H9 (cell line): ENCODE measurements at regions not wholly inside any gene's neighbourhood (a gene's known extent, or its start where the extent isn't known, plus 50 kb on each side); places are given as distances from the start of the nearest gene placed in this dataset.

ENCODE experiments used
- DNase-seq: peaks from one replicate; pipeline ENCODE4 v3.0.0-alpha.2; 2017
- H2AFZ ChIP-seq: one replicate; pipeline ENCODE4 v1.6.1; 2013; ENCODE audit warnings: mild to moderate bottlenecking, low read length, control low read depth, moderate library complexity
- H2AK5ac ChIP-seq: 2 replicates; pipeline ENCODE4 v1.6.1; 2013; ENCODE audit warnings: low read length, control low read depth, mixed read lengths; ENCODE audit not compliant: insufficient read length
- H2BK120ac ChIP-seq: one replicate; pipeline ENCODE4 v1.6.1; 2013; ENCODE audit warnings: low read depth, mild to moderate bottlenecking, low read length, control low read depth, inconsistent platforms; ENCODE audit not compliant: poor library complexity, severe bottlenecking
- H2BK12ac ChIP-seq: 2 replicates; pipeline ENCODE4 v1.6.1; 2013; ENCODE audit warnings: low read length, control low read depth, mixed read lengths, low read depth; ENCODE audit not compliant: insufficient read length
- H2BK15ac ChIP-seq: 2 replicates; pipeline ENCODE4 v1.6.1; 2013; ENCODE audit warnings: low read depth, low read length, control low read depth
- H2BK20ac ChIP-seq: one replicate; pipeline ENCODE4 v1.6.1; 2013; ENCODE audit warnings: low read depth, mild to moderate bottlenecking, low read length, control low read depth, inconsistent platforms; ENCODE audit not compliant: poor library complexity, severe bottlenecking
- H2BK5ac ChIP-seq: 2 replicates; pipeline ENCODE4 v1.6.1; 2013; ENCODE audit warnings: low read length, control low read depth, mixed read lengths; ENCODE audit not compliant: insufficient read length
- H3K14ac ChIP-seq: 2 replicates; pipeline ENCODE4 v1.6.1; 2013; ENCODE audit warnings: low read length, control low read depth; ENCODE audit not compliant: insufficient read depth
- H3K18ac ChIP-seq: 2 replicates; pipeline ENCODE4 v1.6.1; 2013; ENCODE audit warnings: low read depth, mild to moderate bottlenecking, mixed read lengths, low read length, control low read depth; ENCODE audit not compliant: insufficient read length
- H3K23ac ChIP-seq: 2 replicates; pipeline ENCODE4 v1.6.1; 2013; ENCODE audit warnings: low read length, control low read depth, mixed read lengths, low read depth; ENCODE audit not compliant: insufficient read length
- H3K23me2 ChIP-seq: 2 replicates; pipeline ENCODE4 v1.6.1; 2013; ENCODE audit warnings: low read depth, mild to moderate bottlenecking, mixed read lengths, low read length, control low read depth; ENCODE audit not compliant: insufficient read length, poor library complexity, severe bottlenecking
- H3K27ac ChIP-seq: 2 replicates; pipeline ENCODE4 v1.5.1; 2013; ENCODE audit warnings: low read length, control low read depth, mixed read lengths, low read depth; ENCODE audit not compliant: insufficient read length
- H3K27me3 ChIP-seq: 2 replicates; pipeline ENCODE4 v1.6.1; 2013; ENCODE audit warnings: low read length, control low read depth, inconsistent platforms; ENCODE audit not compliant: insufficient read depth
- H3K4ac ChIP-seq: 2 replicates; pipeline ENCODE4 v1.6.1; 2013; ENCODE audit warnings: low read depth, mild to moderate bottlenecking, control low read depth, inconsistent platforms, low read length, moderate library complexity
- H3K4me1 ChIP-seq: 2 replicates; pipeline ENCODE4 v1.6.1; 2013; ENCODE audit warnings: low read length, control low read depth, inconsistent platforms; ENCODE audit not compliant: insufficient read depth
- H3K4me2 ChIP-seq: 2 replicates; pipeline ENCODE4 v1.6.1; 2013; ENCODE audit warnings: low read length, control low read depth, mixed read lengths; ENCODE audit not compliant: insufficient read length, insufficient read depth
- H3K56ac ChIP-seq: 2 replicates; pipeline ENCODE4 v1.6.1; 2013; ENCODE audit warnings: low read depth, mild to moderate bottlenecking, mixed read lengths, low read length, control low read depth; ENCODE audit not compliant: insufficient read length
- H3K79me1 ChIP-seq: 2 replicates; pipeline ENCODE4 v1.6.1; 2013; ENCODE audit warnings: low read depth, mild to moderate bottlenecking, moderate library complexity, low read length, control low read depth, inconsistent platforms; ENCODE audit not compliant: insufficient read depth, poor library complexity, severe bottlenecking
- H3K79me2 ChIP-seq: 2 replicates; pipeline ENCODE4 v1.6.1; 2013; ENCODE audit warnings: low read length, control low read depth, inconsistent platforms; ENCODE audit not compliant: insufficient read depth
- H3K9ac ChIP-seq: 2 replicates; pipeline ENCODE4 v1.6.1; 2013; ENCODE audit warnings: low read length, control low read depth, mixed read lengths; ENCODE audit not compliant: insufficient read length; ENCODE audit errors: extremely low read depth
- H3K9me3 ChIP-seq: one replicate; pipeline ENCODE4 v1.6.1; 2013; ENCODE audit warnings: low read depth, low read length, inconsistent platforms; ENCODE audit not compliant: control insufficient read depth
- H3T11ph ChIP-seq: one replicate; pipeline ENCODE4 v1.6.1; 2013; ENCODE audit warnings: mild to moderate bottlenecking, low read length, control low read depth, inconsistent platforms
- H4K20me1 ChIP-seq: one replicate; pipeline ENCODE4 v1.6.1; 2013; ENCODE audit not compliant: control insufficient read depth, insufficient read length, insufficient read depth
- H4K5ac ChIP-seq: 2 replicates; pipeline ENCODE4 v1.6.1; 2013; ENCODE audit warnings: low read depth, mild to moderate bottlenecking, mixed read lengths, low read length, control low read depth; ENCODE audit not compliant: insufficient read length
- H4K8ac ChIP-seq: replicated peaks from 2 replicates; pipeline ENCODE4 v1.6.1; 2013; ENCODE audit warnings: low read length, control low read depth, mixed read lengths, low read depth; ENCODE audit not compliant: insufficient read length
- H4K91ac ChIP-seq: 2 replicates; pipeline ENCODE4 v1.6.1; 2013; ENCODE audit warnings: low read depth, mild to moderate bottlenecking, moderate library complexity, mixed read lengths, low read length, control low read depth; ENCODE audit not compliant: insufficient read length
- H3K27ac Mint-ChIP-seq, 3 experiments: 2 replicates in 2 of 3; 3 replicates in 1 of 3; pipeline ENCODE4 v1.8.0; 2020 to 2021; ENCODE audit warnings: mixed read lengths in 3 of 3, mild to moderate bottlenecking in 1 of 3, moderate library complexity in 1 of 3
- H3K27me3 Mint-ChIP-seq: 2 replicates; pipeline ENCODE4 v1.8.0; 2021; ENCODE audit warnings: low read depth, mild to moderate bottlenecking, moderate library complexity, mixed read lengths
- H3K36me3 Mint-ChIP-seq, 3 experiments: 2 replicates in 2 of 3; 3 replicates in 1 of 3; pipeline ENCODE4 v1.8.0; 2020 to 2021; ENCODE audit warnings: low read depth in 3 of 3, mixed read lengths in 3 of 3; ENCODE audit not compliant: insufficient read depth in 1 of 3
- H3K4me1 Mint-ChIP-seq, 2 experiments: 2 replicates each; pipeline ENCODE4 v1.8.0; 2020; ENCODE audit warnings: mixed read lengths in 2 of 2
- H3K4me3 Mint-ChIP-seq, 2 experiments: 2 replicates in 1 of 2; 3 replicates in 1 of 2; pipeline ENCODE4 v1.8.0; 2020 to 2021; ENCODE audit warnings: mild to moderate bottlenecking in 2 of 2, mixed read lengths in 2 of 2, moderate library complexity in 1 of 2
- H3K9me3 Mint-ChIP-seq, 2 experiments: 2 replicates in 1 of 2; 3 replicates in 1 of 2; pipeline ENCODE4 v1.8.0; 2020; ENCODE audit warnings: mild to moderate bottlenecking in 2 of 2, mixed read lengths in 2 of 2, moderate library complexity in 1 of 2
- CTCF ChIP-seq: fragments of 200-600 bp; sonication (generic); conservative IDR thresholded peaks from 3 replicates; pipeline ENCODE4 v1.8.0; 2021; ENCODE audit warnings: antibody characterized with exemption, mild to moderate bottlenecking
- WGBS: extraction: QIAGEN DNeasy Blood & Tissue Kit; methylation state at CpG from one replicate; pipeline ENCODE4 v1.1.7; 2013; ENCODE audit warnings: missing lambda C conversion rate, low lambda C conversion rate, mixed read lengths; ENCODE audit not compliant: insufficient read length; ENCODE audit errors: extremely low coverage; 5-methylcytosine and 5-hydroxymethylcytosine counted together

GRCh38 chr16:74020095-74020670 lies 276.4 kb upstream of the PSMD7 start:
- peaks cover under 1 to 3% of the 10 kb centered on the region in 2 experiments; a peak in 3 of 5 replicates for H3K9me3 Mint-ChIP-seq
- Histone ChIP-seq H2BK12ac (no peak overlapping the region), H3K56ac (no peak overlapping the region), H2AFZ (no peak overlapping the region), H3K23ac (no peak overlapping the region), H3K4ac (no peak overlapping the region), H2BK15ac (no peak overlapping the region), H3K27me3 (no peaks in the 10 kb centered on the region), H2AK5ac (no peak overlapping the region), H2BK20ac (no peak overlapping the region), H4K91ac (no peak overlapping the region), H3K23me2 (no peaks in the 10 kb centered on the region), H4K8ac (no peak overlapping the region), H3K79me2 (no peaks in the 10 kb centered on the region), H3K9me3 (no peaks in the 10 kb centered on the region), H3K18ac (no peak overlapping the region), H3K9ac (no peak overlapping the region), H3K14ac (no peak overlapping the region), H3K4me2 (peak overlapping the region; percentile 17), H3K27ac (no peak overlapping the region), H2BK120ac (no peak overlapping the region), H3T11ph (no peak overlapping the region), H2BK5ac (no peak overlapping the region), H3K79me1 (no peaks in the 10 kb centered on the region), H4K5ac (no peak overlapping the region), H3K4me1 (peaks cover 5% of the 10 kb centered on the region), H4K20me1 (no peaks in the 10 kb centered on the region)
- no CpG with 5 or more reads among the region's 4 CpGs for WGBS
- H3K36me3 Mint-ChIP-seq = peaks cover 0 to 1% (median 0%) of the 10 kb centered on the region in 3 experiments; a peak in 2 of 7 replicates
- peaks cover 3% of the 10 kb centered on the region; the same call in 1 of the 2 replicates for H3K27me3 Mint-ChIP-seq
- peaks cover 30 to 36% of the 10 kb centered on the region in 2 experiments for H3K4me1 Mint-ChIP-seq
- TF ChIP-seq CTCF = no peak
- H3K27ac Mint-ChIP-seq = peak overlapping the region in 2 of 3 experiments; percentile 44 to 83; a peak in 3 of 7 replicates
- no peak overlapping the region for H3K4me3 Mint-ChIP-seq
- DNase-seq = no peak
